ENCODE measurements at regions not wholly inside any gene's neighbourhood (a gene's known extent, or its start where the extent isn't known, plus 50 kb on each side); places are given as distances from the start of the nearest gene placed in this dataset.
A peak's percentile ranks its signal among the peaks of the same experiment; 100 is the strongest.
"Not testable (repeated sequence)": the region's sequence is repeated elsewhere in the genome, so short reads cannot be mapped to it uniquely, and the experiment has no call there.

- not testable (repeated sequence) for DNase-seq
These were observed 205.4 kb upstream of the IRF2BP2 start for GRCh38 chr1:234815295-234815815.

GRCh38 chr1:234814235-234814634 is 204.3 kb upstream of the IRF2BP2 start:
- DNase-seq: not testable (repeated sequence)

GRCh38 chr1:234811824-234812223 is 201.8 kb upstream of the IRF2BP2 start:
- DNase-seq: peak; percentile 92

- DNase-seq: not testable (repeated sequence)
These were observed 200.7 kb upstream of the IRF2BP2 start for GRCh38 chr1:234810726-234811125.

- not testable (repeated sequence) for DNase-seq
These were observed 199.9 kb upstream of the IRF2BP2 start for GRCh38 chr1:234809854-234810245.

GRCh38 chr1:234808943-234809853 is 199.2 kb upstream of the IRF2BP2 start:
- peak; percentile 41 for DNase-seq

GRCh38 chr1:234808459-234808858 is 198.5 kb upstream of the IRF2BP2 start:
- not testable (repeated sequence) for DNase-seq

- DNase-seq: not testable (repeated sequence)
These were observed 197.7 kb upstream of the IRF2BP2 start for GRCh38 chr1:234807705-234808104.

GRCh38 chr1:234802586-234802985 is 192.6 kb upstream of the IRF2BP2 start:
- not testable (repeated sequence) for DNase-seq

GRCh38 chr1:234801636-234802035 is 191.7 kb upstream of the IRF2BP2 start:
- DNase-seq: not testable (repeated sequence)

- not testable (repeated sequence) for DNase-seq
These were observed 191.2 kb upstream of the IRF2BP2 start for GRCh38 chr1:234801147-234801546.

- not testable (repeated sequence) for DNase-seq
These were observed 190.6 kb upstream of the IRF2BP2 start for GRCh38 chr1:234800563-234800962.

GRCh38 chr1:234799021-234799689 is 189.2 kb upstream of the IRF2BP2 start:
- not testable (repeated sequence) for DNase-seq

GRCh38 chr1:234797216-234797615 is 187.2 kb upstream of the IRF2BP2 start:
- not testable (repeated sequence) for DNase-seq

- not testable (repeated sequence) for DNase-seq
These were observed 186.4 kb upstream of the IRF2BP2 start for GRCh38 chr1:234796438-234796792.

- peak; percentile 50 for DNase-seq
These were observed 185.9 kb upstream of the IRF2BP2 start for GRCh38 chr1:234795711-234796437.

- DNase-seq: not testable (repeated sequence)
These were observed 185.0 kb upstream of the IRF2BP2 start for GRCh38 chr1:234795007-234795406.

GRCh38 chr1:234794452-234794851 is 184.5 kb upstream of the IRF2BP2 start:
- DNase-seq: not testable (repeated sequence)

GRCh38 chr1:234793924-234794323 is 183.9 kb upstream of the IRF2BP2 start:
- not testable (repeated sequence) for DNase-seq

GRCh38 chr1:234792221-234792864 is 182.4 kb upstream of the IRF2BP2 start:
- not testable (repeated sequence) for DNase-seq

GRCh38 chr1:234791615-234792014 is 181.6 kb upstream of the IRF2BP2 start:
- not testable (repeated sequence) for DNase-seq

- not testable (repeated sequence) for DNase-seq
These were observed 180.4 kb upstream of the IRF2BP2 start for GRCh38 chr1:234790333-234790732.
